ENCODE measurements at regions not wholly inside any gene's neighbourhood (a gene's known extent, or its start where the extent isn't known, plus 50 kb on each side); places are given as distances from the start of the nearest gene placed in this dataset.

DNA sequence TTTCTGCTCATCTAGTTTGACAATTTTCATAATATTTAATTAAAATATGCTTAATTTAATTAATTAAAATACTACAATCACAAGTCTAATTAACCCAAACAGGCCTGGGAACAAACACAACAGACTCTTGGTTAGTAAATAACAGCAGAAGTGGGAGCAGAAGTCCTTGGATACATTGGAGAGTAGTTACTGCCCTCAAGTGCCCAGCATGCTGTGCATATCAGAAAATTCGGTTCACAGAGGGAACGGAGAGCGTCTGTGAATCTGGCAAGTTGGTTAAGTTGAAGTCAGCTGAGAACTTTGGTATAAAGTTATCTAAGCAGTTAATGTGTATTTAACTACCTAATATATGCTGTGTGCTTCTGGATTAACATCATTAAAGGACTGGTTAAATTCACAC, 87.0 kb upstream of the ATG10 start:
- TF ChIP-seq, protein P1, sequence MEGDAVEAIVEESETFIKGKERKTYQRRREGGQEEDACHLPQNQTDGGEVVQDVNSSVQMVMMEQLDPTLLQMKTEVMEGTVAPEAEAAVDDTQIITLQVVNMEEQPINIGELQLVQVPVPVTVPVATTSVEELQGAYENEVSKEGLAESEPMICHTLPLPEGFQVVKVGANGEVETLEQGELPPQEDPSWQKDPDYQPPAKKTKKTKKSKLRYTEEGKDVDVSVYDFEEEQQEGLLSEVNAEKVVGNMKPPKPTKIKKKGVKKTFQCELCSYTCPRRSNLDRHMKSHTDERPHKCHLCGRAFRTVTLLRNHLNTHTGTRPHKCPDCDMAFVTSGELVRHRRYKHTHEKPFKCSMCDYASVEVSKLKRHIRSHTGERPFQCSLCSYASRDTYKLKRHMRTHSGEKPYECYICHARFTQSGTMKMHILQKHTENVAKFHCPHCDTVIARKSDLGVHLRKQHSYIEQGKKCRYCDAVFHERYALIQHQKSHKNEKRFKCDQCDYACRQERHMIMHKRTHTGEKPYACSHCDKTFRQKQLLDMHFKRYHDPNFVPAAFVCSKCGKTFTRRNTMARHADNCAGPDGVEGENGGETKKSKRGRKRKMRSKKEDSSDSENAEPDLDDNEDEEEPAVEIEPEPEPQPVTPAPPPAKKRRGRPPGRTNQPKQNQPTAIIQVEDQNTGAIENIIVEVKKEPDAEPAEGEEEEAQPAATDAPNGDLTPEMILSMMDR (conservative IDR thresholded peaks at IDR 0.05 in 1 of 2, IDR thresholded peaks at IDR 0.05 in 1 of 2; ENCODE audit: low read depth in 1 of 2, low read length in 2 of 2), result no peak
- no peak for TF ChIP-seq EZH2 (IDR thresholded peaks at IDR 0.05; ENCODE audit: low read length, missing control alignments)
